HCT116 (cell line): ENCODE measurements at regions not wholly inside any gene's neighbourhood (a gene's known extent, or its start where the extent isn't known, plus 50 kb on each side); places are given as distances from the start of the nearest gene placed in this dataset.

Source experiments
- ATAC-seq: fragments of 200-7000 bp; cut with Tn5 transposase; 2 replicates; pipeline ENCODE4 v1.9.1; 2020; ENCODE audit warnings: mild to moderate bottlenecking, moderate library complexity
- BruUV-seq: library from RNA; stranded (reverse); fragments of 400-500 nt; replicated peaks from 2 replicates; lab custom pipeline; 2021; lab: Mats Ljungman, UMichigan
- CTCF ChIA-PET: fragments of 300-600 bp; sonication (Branson Sonifier 250); formaldehyde crosslinking; loops from one replicate; lab custom pipeline; 2021; ENCODE audit warnings: antibody characterized with exemption; lab: Charles Lee
- POLR2A ChIA-PET: fragments of 300-600, 350-600 bp; sonication (Branson Sonifier 250); formaldehyde crosslinking; loops from one replicate; lab custom pipeline; 2021; ENCODE audit warnings: antibody characterized with exemption; lab: Charles Lee
- RAD21 ChIA-PET, 2 experiments: fragments of 300-600 bp; sonication (Branson Sonifier 250); formaldehyde crosslinking; loops; one replicate each; lab custom pipeline; 2023; ENCODE audit warnings: low total read pairs in 2 of 2; ENCODE audit not compliant: uncharacterized antibody in 2 of 2, unreplicated experiment in 2 of 2, low non-redundant PET in 1 of 2; lab: Charles Lee
- DNase-seq: peaks from one replicate; pipeline ENCODE4 v3.0.0-alpha.2; 2010; ENCODE audit warnings: low read depth, low spot score
- H2AFZ ChIP-seq: fragments of 200-600 bp; shearing (Covaris generic), sonication (generic); 2 replicates; pipeline ENCODE4 v1.6.1; 2017; ENCODE audit warnings: low read depth, mixed run types, mixed read lengths, antibody characterized with exemption, low read length; ENCODE audit not compliant: poor library complexity, severe bottlenecking
- H3K27ac ChIP-seq: 2 replicates; pipeline ENCODE4 v1.5.1; 2012; ENCODE audit warnings: low read depth, low read length
- H3K27me3 ChIP-seq: fragments of 200-600 bp; sonication (generic); 2 replicates; pipeline ENCODE4 v1.6.1; 2016; ENCODE audit warnings: mixed run types, low read length, mixed read lengths; ENCODE audit not compliant: insufficient read depth
- H3K36me3 ChIP-seq, 2 experiments: fragments of 200-500 bp in 1 of 2; fragments of 200-600 bp in 1 of 2; sonication (Bioruptor generic) in 1 of 2; sonication (generic) in 1 of 2; 2 replicates each; pipeline versions ENCODE4 v1.5.1 to v1.6.1; 2014 to 2016; ENCODE audit warnings: low read length in 2 of 2, inconsistent platforms in 1 of 2, mixed read lengths in 1 of 2, mixed run types in 1 of 2; ENCODE audit not compliant: insufficient read depth in 2 of 2, control insufficient read depth in 1 of 2
- H3K4me1 ChIP-seq, 2 experiments: fragments of 200-600 bp in 1 of 2; sonication (generic) in 1 of 2; 2 replicates each; pipeline versions ENCODE4 v1.5.1 to v1.6.1; 2012 to 2017; ENCODE audit warnings: low read length in 2 of 2, inconsistent platforms in 1 of 2, mild to moderate bottlenecking in 1 of 2, mixed read lengths in 1 of 2, mixed run types in 1 of 2, moderate library complexity in 1 of 2; ENCODE audit not compliant: insufficient read depth in 2 of 2, control insufficient read depth in 1 of 2
- H3K4me2 ChIP-seq: fragments of 200-600 bp; sonication (generic); 2 replicates; pipeline ENCODE4 v1.6.1; 2017; ENCODE audit warnings: mixed run types, low read length, mixed read lengths
- H3K4me3 ChIP-seq, 2 experiments: fragments of 200-600 bp in 1 of 2; sonication (generic) in 1 of 2; replicated peaks in 1 of 2; 2 replicates each; pipeline ENCODE4 v1.5.1; 2011 to 2016; ENCODE audit warnings: low read length in 2 of 2, control low read depth in 1 of 2, low read depth in 1 of 2, mild to moderate bottlenecking in 1 of 2, mixed read lengths in 1 of 2, mixed run types in 1 of 2
- H3K79me2 ChIP-seq: fragments of 200-600 bp; sonication (generic); 2 replicates; pipeline ENCODE4 v1.6.1; 2017; ENCODE audit warnings: mild to moderate bottlenecking, mixed run types, low read length, moderate library complexity, mixed read lengths; ENCODE audit not compliant: insufficient read depth
- H3K9ac ChIP-seq: fragments of 200-600 bp; sonication (generic); 2 replicates; pipeline ENCODE4 v1.6.1; 2016; ENCODE audit warnings: low read length, mixed read lengths
- H3K9me2 ChIP-seq: fragments of 200-600 bp; sonication (generic), shearing (Covaris generic); 2 replicates; pipeline ENCODE4 v1.6.1; 2017; ENCODE audit warnings: mixed run types, mild to moderate bottlenecking, moderate library complexity; ENCODE audit not compliant: insufficient read depth
- H3K9me3 ChIP-seq, 2 experiments: fragments of 200-500 bp in 1 of 2; fragments of 200-600 bp in 1 of 2; sonication (Bioruptor generic) in 1 of 2; sonication (generic) in 1 of 2; 2 replicates each; pipeline ENCODE4 v1.6.1; 2014 to 2017; ENCODE audit warnings: low read length in 2 of 2, mixed read lengths in 2 of 2, inconsistent platforms in 1 of 2, low read depth in 1 of 2, mild to moderate bottlenecking in 1 of 2, mixed run types in 1 of 2, moderate library complexity in 1 of 2; ENCODE audit not compliant: control insufficient read depth in 1 of 2, insufficient read depth in 1 of 2
- H4K20me1 ChIP-seq: fragments of 200-600 bp; sonication (generic), shearing (Covaris generic); 2 replicates; pipeline ENCODE4 v1.6.1; 2017; ENCODE audit warnings: mixed run types, mild to moderate bottlenecking, moderate library complexity; ENCODE audit not compliant: insufficient read depth
- EZH2phosphoT487 ChIP-seq: fragments of 200-600 bp; IDR thresholded peaks from 2 replicates; pipeline ENCODE4 v1.6.1; 2018; ENCODE audit warnings: antibody characterized with exemption, borderline replicate concordance
- JUND ChIP-seq: IDR thresholded peaks from 2 replicates; pipeline ENCODE4 v1.6.1; 2012
- MAX ChIP-seq: IDR thresholded peaks from 2 replicates; pipeline ENCODE4 v1.6.1; 2012
- POLR2A ChIP-seq: IDR thresholded peaks from 2 replicates; pipeline ENCODE4 v1.7.0; 2011; ENCODE audit warnings: borderline replicate concordance; ENCODE audit not compliant: insufficient read depth, insufficient read length; ENCODE audit errors: extremely low read depth
- RAD21 ChIP-seq: IDR thresholded peaks from 2 replicates; pipeline ENCODE4 v1.6.1; 2012; ENCODE audit warnings: low read depth, mild to moderate bottlenecking
- REST ChIP-seq: IDR thresholded peaks from 2 replicates; pipeline ENCODE4 v1.6.1; 2012; ENCODE audit warnings: low read depth
- SIN3A ChIP-seq: IDR thresholded peaks from 2 replicates; pipeline ENCODE4 v1.6.1; 2012; ENCODE audit warnings: low read depth
- SP1 ChIP-seq: IDR thresholded peaks from 2 replicates; pipeline ENCODE4 v1.6.1; 2012; ENCODE audit warnings: low read depth
- TCF7L2 ChIP-seq: IDR thresholded peaks from 2 replicates; pipeline ENCODE4 v1.7.0; 2011; ENCODE audit warnings: borderline replicate concordance, inconsistent platforms; ENCODE audit not compliant: insufficient read depth, insufficient read length; ENCODE audit errors: extremely low read depth
- YY1 ChIP-seq: IDR thresholded peaks from 2 replicates; pipeline ENCODE4 v1.6.1; 2011; ENCODE audit warnings: low read length, low read depth, moderate library complexity, mild to moderate bottlenecking; ENCODE audit not compliant: insufficient replicate concordance; ENCODE audit errors: extremely low read depth
- ZBTB33 ChIP-seq: IDR thresholded peaks from 2 replicates; pipeline ENCODE4 v1.6.1; 2011; ENCODE audit warnings: mild to moderate bottlenecking, low read length, moderate library complexity; ENCODE audit not compliant: insufficient replicate concordance; ENCODE audit errors: extremely low read depth
- ZNF274 ChIP-seq: fragments of 200-500 bp; sonication (Bioruptor generic); IDR thresholded peaks from 2 replicates; pipeline ENCODE4 v1.6.1; 2014; ENCODE audit warnings: mild to moderate bottlenecking, low read depth, low read length, inconsistent platforms
- intact Hi-C: fragments of 100-400 bp; cut with micrococcal nuclease; formaldehyde crosslinking; loops from 2 replicates; pipeline ENCODE4 v1.10.0; 2022

- H3K36me3 ChIP-seq = no peaks in the 10 kb centered on the region
- H3K79me2 ChIP-seq = no peaks in the 10 kb centered on the region
- DNase-seq (no peak), ATAC-seq (no peak)
- ChIA-PET RAD21 (no interaction called here), CTCF (no interaction called here), POLR2A (no interaction called here)
- intact Hi-C loops = no loop called here
- H3K4me3 ChIP-seq = no peak overlapping the region
- TF ChIP-seq ZNF274 = no peak
- TF ChIP-seq MAX = no peak
- no peak for TF ChIP-seq TCF7L2
- TF ChIP-seq RAD21 = no peak
- no peak for TF ChIP-seq YY1
- no peak for TF ChIP-seq JUND
- TF ChIP-seq POLR2A = no peak
- TF ChIP-seq ZBTB33 = no peak
- TF ChIP-seq SIN3A = no peak
- TF ChIP-seq EZH2phosphoT487 = no peak
- no peak for TF ChIP-seq REST
- TF ChIP-seq SP1 = no peak
- H2AFZ ChIP-seq = no peak overlapping the region
- no peaks in the 10 kb centered on the region for H4K20me1 ChIP-seq
- no peak overlapping the region for H3K27ac ChIP-seq
- no peaks in the 10 kb centered on the region for H3K4me1 ChIP-seq
- H3K4me2 ChIP-seq = no peak overlapping the region
- H3K9me2 ChIP-seq = no peaks in the 10 kb centered on the region
- BruUV-seq = no TSS peak
- peaks cover 9% of the 10 kb centered on the region; the same call in 1 of the 2 replicates for H3K27me3 ChIP-seq
- no peaks in the 10 kb centered on the region for H3K9me3 ChIP-seq
- no peak overlapping the region for H3K9ac ChIP-seq
Measured at GRCh38 chr1:213523781-213524398, 463.9 kb upstream of the PROX1 start.
